ENCODE measurements at regions not wholly inside any gene's neighbourhood (a gene's known extent, or its start where the extent isn't known, plus 50 kb on each side); places are given as distances from the start of the nearest gene placed in this dataset.

DNA sequence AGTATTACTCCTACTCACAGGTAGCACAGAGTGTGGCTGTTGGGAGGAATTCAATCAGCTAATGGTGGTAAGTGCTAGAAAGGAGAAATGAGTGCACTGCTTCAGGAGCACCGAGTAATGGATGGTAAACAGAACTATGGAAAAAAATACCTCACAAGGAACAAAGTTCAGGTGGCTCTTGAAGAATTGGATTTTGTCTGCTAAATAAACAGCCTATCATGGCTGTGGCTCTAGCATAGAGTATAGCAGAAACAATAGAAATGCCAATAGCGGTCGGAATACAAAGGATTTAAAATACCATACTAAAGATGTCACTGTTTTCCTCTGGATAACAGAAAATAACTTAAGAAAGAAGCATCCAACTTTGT lies 482.5 kb downstream of the NUP35 start:
- Histone ChIP-seq H3K4me1 (ENCODE audit: control insufficient read depth, insufficient read depth, low read length) (no peaks in the 10 kb centered on the region), H3K27ac (ENCODE audit: low read length) (no peak overlapping the region), H3K36me3 (ENCODE audit: control insufficient read depth, insufficient read depth, low read length) (no peaks in the 10 kb centered on the region), H3K27me3 (ENCODE audit: control insufficient read depth, insufficient read depth, low read length) (no peaks in the 10 kb centered on the region), H3K4me3 (ENCODE audit: low read length) (no peak overlapping the region), H3K9me3 (ENCODE audit: control insufficient read depth, low read depth, low read length) (peaks cover 4% of the 10 kb centered on the region)
- WGBS (ENCODE audit: insufficient coverage, low lambda C conversion rate) = no CpG with 5 or more reads among the region's 3 CpGs
- peak; percentile 2 to 40 for DNase-seq

DNA sequence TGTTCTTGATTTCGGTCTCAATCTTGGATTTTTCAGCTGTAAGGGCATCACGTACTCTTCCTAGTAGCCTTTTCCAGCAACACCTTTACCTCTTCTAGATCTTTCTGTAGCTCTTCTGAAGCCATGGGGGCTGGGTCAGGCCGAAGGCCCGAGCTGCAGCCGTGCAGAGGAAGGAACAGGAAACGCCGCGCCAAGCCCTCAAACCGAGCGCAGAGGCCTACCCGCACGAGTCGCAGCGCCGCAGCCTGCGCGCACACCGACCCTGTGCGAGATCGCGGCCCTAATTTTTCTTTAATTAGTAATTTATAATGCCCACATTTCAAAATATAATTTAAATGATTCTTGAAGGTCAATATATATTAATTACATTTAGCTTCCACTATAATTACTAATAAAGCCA lies 483.8 kb downstream of the NUP35 start:
- Histone ChIP-seq H3K4me1 (ENCODE audit: control insufficient read depth, insufficient read depth, low read length) (no peaks in the 10 kb centered on the region), H3K4me3 (ENCODE audit: low read length) (no peak overlapping the region), H3K9me3 (ENCODE audit: control insufficient read depth, low read depth, low read length) (peaks cover 4% of the 10 kb centered on the region), H3K27ac (ENCODE audit: low read length) (no peak overlapping the region), H3K27me3 (ENCODE audit: control insufficient read depth, insufficient read depth, low read length) (no peaks in the 10 kb centered on the region), H3K36me3 (ENCODE audit: control insufficient read depth, insufficient read depth, low read length) (no peaks in the 10 kb centered on the region)
- WGBS (ENCODE audit: insufficient coverage, low lambda C conversion rate) = 100% methylated on average over 2 of the region's 21 CpGs
- no peak for DNase-seq

- no CpG with 5 or more reads among the region's 1 CpG for WGBS (ENCODE audit: insufficient coverage, low lambda C conversion rate)
- H3K4me3 ChIP-seq (ENCODE audit: low read length) = no peak overlapping the region
- H3K9me3 ChIP-seq (ENCODE audit: control insufficient read depth, low read depth, low read length) = peaks cover 4% of the 10 kb centered on the region
- no peaks in the 10 kb centered on the region for H3K4me1 ChIP-seq (ENCODE audit: control insufficient read depth, insufficient read depth, low read length)
- DNase-seq = no peak
- no peaks in the 10 kb centered on the region for H3K27me3 ChIP-seq (ENCODE audit: control insufficient read depth, insufficient read depth, low read length)
- H3K36me3 ChIP-seq (ENCODE audit: control insufficient read depth, insufficient read depth, low read length) = no peaks in the 10 kb centered on the region
- no peak overlapping the region for H3K27ac ChIP-seq (ENCODE audit: low read length)
Measured at GRCh38 chr2:183608747-183609146, 484.5 kb downstream of the NUP35 start.

DNA sequence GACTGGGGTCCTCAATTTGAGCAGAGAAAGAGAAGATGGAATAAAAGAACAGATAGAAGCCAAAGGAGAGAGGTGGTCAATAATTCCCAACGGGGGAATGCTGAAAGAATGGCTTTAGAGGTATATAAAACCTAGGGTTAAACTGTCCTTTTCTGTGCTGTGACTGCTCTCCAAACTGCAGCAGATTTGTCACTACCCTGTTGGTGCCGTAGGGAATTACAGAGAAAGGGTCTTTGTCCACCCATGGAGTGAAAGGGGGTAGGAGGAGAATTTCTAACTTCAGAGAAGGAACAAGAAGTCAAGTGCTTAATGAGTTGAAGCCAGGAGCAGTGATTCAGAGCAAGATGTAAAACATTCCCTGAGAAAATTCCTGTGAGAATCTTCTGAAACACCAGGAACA lies 486.5 kb downstream of the NUP35 start:
- H3K4me3 ChIP-seq (ENCODE audit: low read length) = no peak overlapping the region
- H3K4me1 ChIP-seq (ENCODE audit: control insufficient read depth, insufficient read depth, low read length) = no peaks in the 10 kb centered on the region
- 68% methylated on average over 2 of the region's 2 CpGs for WGBS (ENCODE audit: insufficient coverage, low lambda C conversion rate)

DNA sequence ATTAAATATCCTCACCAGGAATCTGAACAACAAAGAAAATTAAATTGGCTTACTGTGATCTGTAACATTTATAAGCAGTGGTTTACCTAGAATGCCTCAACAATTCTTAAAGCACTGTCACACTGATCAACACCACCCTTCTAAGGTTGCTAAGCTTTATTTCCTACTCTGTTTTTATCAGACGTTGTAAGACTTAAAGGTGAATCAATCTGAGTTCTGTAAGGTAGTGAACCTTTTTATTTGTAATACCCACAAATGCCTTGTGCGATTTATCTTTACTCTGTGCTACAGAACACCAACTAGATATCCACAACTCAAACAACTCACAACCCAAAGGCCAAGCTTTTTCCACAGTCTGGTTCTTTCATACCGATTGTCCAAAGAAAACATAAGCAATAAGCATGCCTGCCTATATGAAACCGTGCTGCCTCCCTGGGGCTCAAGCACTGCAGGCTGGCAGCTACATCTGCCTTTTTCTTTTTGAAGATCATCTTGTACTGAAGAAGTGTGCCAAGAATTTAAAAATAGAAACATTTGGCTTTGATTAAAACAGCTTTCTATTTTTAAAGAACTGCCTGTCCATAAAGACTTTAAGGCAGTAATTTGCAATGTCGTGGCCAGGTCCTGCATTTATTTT lies 490.7 kb downstream of the NUP35 start:
- H3K4me3 ChIP-seq (ENCODE audit: low read length) = no peak overlapping the region
- no peaks in the 10 kb centered on the region for H3K9me3 ChIP-seq (ENCODE audit: control insufficient read depth, low read depth, low read length)
- no peaks in the 10 kb centered on the region for H3K4me1 ChIP-seq (ENCODE audit: control insufficient read depth, insufficient read depth, low read length)
- WGBS (ENCODE audit: insufficient coverage, low lambda C conversion rate) = 93% methylated on average over 2 of the region's 5 CpGs
- H3K27me3 ChIP-seq (ENCODE audit: control insufficient read depth, insufficient read depth, low read length) = no peaks in the 10 kb centered on the region
- H3K36me3 ChIP-seq (ENCODE audit: control insufficient read depth, insufficient read depth, low read length) = no peaks in the 10 kb centered on the region
- DNase-seq = no peak
- H3K27ac ChIP-seq (ENCODE audit: low read length) = no peak overlapping the region

More for the DNA sequence above, 486.5 kb downstream of the NUP35 start:
- Histone ChIP-seq H3K27me3 (ENCODE audit: control insufficient read depth, insufficient read depth, low read length) (no peaks in the 10 kb centered on the region), H3K9me3 (ENCODE audit: control insufficient read depth, low read depth, low read length) (peaks cover 4% of the 10 kb centered on the region), H3K36me3 (ENCODE audit: control insufficient read depth, insufficient read depth, low read length) (no peaks in the 10 kb centered on the region), H3K27ac (ENCODE audit: low read length) (no peak overlapping the region)
- no peak for DNase-seq

GRCh38 chr2:183623227-183623626 lies 499.0 kb downstream of the NUP35 start:
- 100% methylated on average over 1 of the region's 1 CpG for WGBS (ENCODE audit: insufficient coverage, low lambda C conversion rate)
- DNase-seq = no peak
- H3K4me3 ChIP-seq (ENCODE audit: low read length) = no peak overlapping the region

GRCh38 chr2:183630964-183631363 lies 506.7 kb downstream of the NUP35 start:
- H3K27me3 ChIP-seq (ENCODE audit: control insufficient read depth, insufficient read depth, low read length) = peaks cover 2% of the 10 kb centered on the region
- no peak overlapping the region for H3K27ac ChIP-seq (ENCODE audit: low read length)
- H3K9me3 ChIP-seq (ENCODE audit: control insufficient read depth, low read depth, low read length) = no peaks in the 10 kb centered on the region
- no peak for DNase-seq
- 67% methylated on average over 1 of the region's 2 CpGs for WGBS (ENCODE audit: insufficient coverage, low lambda C conversion rate)
- H3K4me1 ChIP-seq (ENCODE audit: control insufficient read depth, insufficient read depth, low read length) = no peaks in the 10 kb centered on the region
- H3K36me3 ChIP-seq (ENCODE audit: control insufficient read depth, insufficient read depth, low read length) = no peaks in the 10 kb centered on the region
- H3K4me3 ChIP-seq (ENCODE audit: low read length) = no peak overlapping the region

More at GRCh38 chr2:183623227-183623626, 499.0 kb downstream of the NUP35 start:
- Histone ChIP-seq H3K4me1 (ENCODE audit: control insufficient read depth, insufficient read depth, low read length) (no peaks in the 10 kb centered on the region), H3K27ac (ENCODE audit: low read length) (no peak overlapping the region), H3K9me3 (ENCODE audit: control insufficient read depth, low read depth, low read length) (no peaks in the 10 kb centered on the region), H3K36me3 (ENCODE audit: control insufficient read depth, insufficient read depth, low read length) (no peaks in the 10 kb centered on the region), H3K27me3 (ENCODE audit: control insufficient read depth, insufficient read depth, low read length) (no peaks in the 10 kb centered on the region)

- Histone ChIP-seq H3K4me1 (ENCODE audit: control insufficient read depth, insufficient read depth, low read length) (no peaks in the 10 kb centered on the region), H3K36me3 (ENCODE audit: control insufficient read depth, insufficient read depth, low read length) (no peaks in the 10 kb centered on the region), H3K9me3 (ENCODE audit: control insufficient read depth, low read depth, low read length) (no peaks in the 10 kb centered on the region), H3K4me3 (ENCODE audit: low read length) (no peak overlapping the region), H3K27me3 (ENCODE audit: control insufficient read depth, insufficient read depth, low read length) (no peaks in the 10 kb centered on the region), H3K27ac (ENCODE audit: low read length) (no peak overlapping the region)
- WGBS (ENCODE audit: insufficient coverage, low lambda C conversion rate) = 100% methylated on average over 1 of the region's 1 CpG
- DNase-seq = no peak
Measured at GRCh38 chr2:183656121-183656520, 531.9 kb downstream of the NUP35 start.

GRCh38 chr2:183665425-183665824 lies 541.2 kb downstream of the NUP35 start:
- Histone ChIP-seq H3K27ac (ENCODE audit: low read length) (no peak overlapping the region), H3K4me1 (ENCODE audit: control insufficient read depth, insufficient read depth, low read length) (no peaks in the 10 kb centered on the region), H3K36me3 (ENCODE audit: control insufficient read depth, insufficient read depth, low read length) (no peaks in the 10 kb centered on the region), H3K4me3 (ENCODE audit: low read length) (no peak overlapping the region), H3K27me3 (ENCODE audit: control insufficient read depth, insufficient read depth, low read length) (no peaks in the 10 kb centered on the region), H3K9me3 (ENCODE audit: control insufficient read depth, low read depth, low read length) (no peaks in the 10 kb centered on the region)
- 54% methylated on average over 2 of the region's 3 CpGs for WGBS (ENCODE audit: insufficient coverage, low lambda C conversion rate)
- DNase-seq = no peak

DNA sequence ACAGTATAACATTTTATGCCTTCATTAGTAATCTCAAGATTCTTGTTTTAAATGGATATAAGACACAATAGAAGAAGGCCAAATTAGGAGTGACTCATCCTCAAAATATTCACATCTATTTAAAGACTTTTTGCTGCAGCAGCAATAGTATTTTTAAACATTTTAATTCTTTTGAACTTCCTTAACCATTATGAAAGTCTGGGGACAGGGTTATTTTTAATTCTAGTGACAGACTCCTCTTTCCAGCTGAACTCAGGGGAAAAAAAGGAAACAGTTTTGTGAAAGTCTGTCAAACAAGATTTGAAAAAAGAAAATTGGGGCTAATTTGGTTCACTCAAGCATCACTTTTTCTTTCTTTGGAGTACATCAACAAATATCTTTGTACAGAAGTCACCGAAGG lies 541.8 kb downstream of the NUP35 start:
- H3K4me3 ChIP-seq (ENCODE audit: low read length) = no peak overlapping the region
- no peaks in the 10 kb centered on the region for H3K9me3 ChIP-seq (ENCODE audit: control insufficient read depth, low read depth, low read length)
- no peaks in the 10 kb centered on the region for H3K27me3 ChIP-seq (ENCODE audit: control insufficient read depth, insufficient read depth, low read length)
- no peaks in the 10 kb centered on the region for H3K4me1 ChIP-seq (ENCODE audit: control insufficient read depth, insufficient read depth, low read length)
- no peak overlapping the region for H3K27ac ChIP-seq (ENCODE audit: low read length)
- no peaks in the 10 kb centered on the region for H3K36me3 ChIP-seq (ENCODE audit: control insufficient read depth, insufficient read depth, low read length)
- WGBS (ENCODE audit: insufficient coverage, low lambda C conversion rate) = no CpG with 5 or more reads among the region's 1 CpG
- no peak for DNase-seq

GRCh38 chr2:183671233-183671632 lies 547.0 kb downstream of the NUP35 start:
- H3K4me3 ChIP-seq (ENCODE audit: low read length) = no peak overlapping the region
- no peak overlapping the region for H3K27ac ChIP-seq (ENCODE audit: low read length)
- no peaks in the 10 kb centered on the region for H3K4me1 ChIP-seq (ENCODE audit: control insufficient read depth, insufficient read depth, low read length)
- H3K36me3 ChIP-seq (ENCODE audit: control insufficient read depth, insufficient read depth, low read length) = no peaks in the 10 kb centered on the region
- H3K9me3 ChIP-seq (ENCODE audit: control insufficient read depth, low read depth, low read length) = no peaks in the 10 kb centered on the region
- no peaks in the 10 kb centered on the region for H3K27me3 ChIP-seq (ENCODE audit: control insufficient read depth, insufficient read depth, low read length)
- DNase-seq = no peak
- WGBS (ENCODE audit: insufficient coverage, low lambda C conversion rate) = 100% methylated on average over 1 of the region's 2 CpGs

All from large intestine (tissue), 3 donors.